Breast epithelium (tissue), 4 donors: ENCODE measurements at regions not wholly inside any gene's neighbourhood (a gene's known extent, or its start where the extent isn't known, plus 50 kb on each side); places are given as distances from the start of the nearest gene placed in this dataset.

Experiments used
- DNase-seq, 2 donors: peaks; one replicate each; pipeline ENCODE4 v3.0.0-alpha.2; 2019; ENCODE audit warnings: low spot score in 2 of 2
- H3K27ac ChIP-seq, 2 donors: fragments of 200-600 bp; sonication (generic) in 1 of 2; one replicate each; pipeline ENCODE4 v1.5.1; 2016 to 2019; ENCODE audit warnings: mild to moderate bottlenecking in 1 of 2
- H3K27me3 ChIP-seq, 2 donors: fragments of 200-600 bp; sonication (generic) in 1 of 2; one replicate each; pipeline versions ENCODE4 v1.5.1 to v1.6.0; 2017 to 2019; ENCODE audit warnings: control low read depth in 1 of 2, mild to moderate bottlenecking in 1 of 2
- H3K36me3 ChIP-seq: fragments of 200-600 bp; one replicate; pipeline ENCODE4 v1.5.1; 2019
- H3K4me1 ChIP-seq, 2 donors: fragments of 200-600 bp; sonication (generic); one replicate each; pipeline ENCODE4 v1.5.1; 2016 to 2019; ENCODE audit warnings: control low read depth in 1 of 2
- H3K4me3 ChIP-seq, 3 donors: fragments of 200-600 bp; sonication (generic); 1 replicate in 2 of 3; 2 replicates in 1 of 3; pipeline ENCODE4 v1.5.1; 2016 to 2019; ENCODE audit warnings: mild to moderate bottlenecking in 3 of 3, moderate library complexity in 2 of 3
- H3K9me3 ChIP-seq, 2 donors: fragments of 200-600 bp; sonication (generic) in 1 of 2; one replicate each; pipeline ENCODE4 v1.5.1; 2016 to 2019; ENCODE audit warnings: control low read depth in 1 of 2
- POLR2A ChIP-seq: fragments of 450-650 bp; IDR thresholded peaks from one replicate; pipeline ENCODE4 v1.6.1; 2016; ENCODE audit warnings: antibody characterized with exemption, mild to moderate bottlenecking, moderate library complexity
- POLR2AphosphoS5 ChIP-seq, 3 donors: sonication (generic); formaldehyde crosslinking; IDR thresholded peaks; one replicate each; pipeline ENCODE4 v1.6.1; 2017; ENCODE audit warnings: antibody characterized with exemption in 3 of 3
- intact Hi-C: fragments of 100-400 bp; cut with DNase I; formaldehyde crosslinking; loops from one replicate; pipeline ENCODE4 v1.15.1; 2023; ENCODE audit warnings: low total_unique reads
- TF ChIP-seq, protein P1 (sequence below), 3 donors: fragments of 450-650 bp; IDR thresholded peaks; one replicate each; pipeline ENCODE4 v1.5.1; 2016 to 2017; ENCODE audit warnings: antibody characterized with exemption in 3 of 3, mild to moderate bottlenecking in 3 of 3, moderate library complexity in 3 of 3

DNA sequence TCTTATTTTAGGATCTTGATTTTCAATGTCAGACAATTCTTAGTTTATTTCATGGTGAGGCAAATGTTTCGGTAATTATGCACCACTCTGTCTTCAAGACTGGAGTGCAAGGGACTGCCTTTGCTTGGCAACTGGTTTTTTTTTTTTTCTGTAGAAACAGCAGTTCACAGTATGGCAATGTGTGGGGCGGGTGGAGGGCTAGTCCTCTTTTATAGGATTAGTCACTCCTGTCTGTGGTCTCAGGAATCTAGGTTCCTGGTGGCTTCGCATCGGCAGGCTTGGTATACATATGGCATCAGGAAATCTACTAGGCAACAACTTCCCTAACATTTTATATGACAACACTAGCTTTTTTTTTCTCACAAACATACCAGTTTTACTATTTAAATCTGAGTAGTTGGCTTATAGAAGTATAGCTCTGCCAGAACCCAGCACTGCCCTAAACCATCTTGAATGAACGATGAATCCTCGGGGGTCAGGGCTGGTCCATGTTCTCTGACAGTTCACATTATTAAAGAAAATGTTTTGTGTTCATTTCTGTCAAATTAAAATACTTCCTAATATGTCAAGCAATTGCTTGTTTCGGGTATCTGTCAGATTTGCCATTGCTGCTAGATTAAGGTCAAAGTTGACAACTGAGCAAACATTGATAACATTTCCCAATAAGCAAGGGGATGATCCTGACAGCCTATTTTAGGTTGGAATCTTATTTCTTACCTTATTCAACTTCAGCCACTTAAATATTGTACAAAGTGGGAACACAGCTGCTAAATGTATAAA lies 289.7 kb upstream of the VSTM2A start:
- Histone ChIP-seq H3K4me3 (no peak overlapping the region), H3K27ac (no peak overlapping the region), H3K36me3 (no peaks in the 10 kb centered on the region), H3K9me3 (no peaks in the 10 kb centered on the region), H3K4me1 (no peaks in the 10 kb centered on the region), H3K27me3 (no peaks in the 10 kb centered on the region)
- intact Hi-C loops, result no loop called here
- TF ChIP-seq POLR2A (no peak), POLR2AphosphoS5 (IDR thresholded peaks at IDR 0.05) (no peak)
- TF ChIP-seq, protein P1, sequence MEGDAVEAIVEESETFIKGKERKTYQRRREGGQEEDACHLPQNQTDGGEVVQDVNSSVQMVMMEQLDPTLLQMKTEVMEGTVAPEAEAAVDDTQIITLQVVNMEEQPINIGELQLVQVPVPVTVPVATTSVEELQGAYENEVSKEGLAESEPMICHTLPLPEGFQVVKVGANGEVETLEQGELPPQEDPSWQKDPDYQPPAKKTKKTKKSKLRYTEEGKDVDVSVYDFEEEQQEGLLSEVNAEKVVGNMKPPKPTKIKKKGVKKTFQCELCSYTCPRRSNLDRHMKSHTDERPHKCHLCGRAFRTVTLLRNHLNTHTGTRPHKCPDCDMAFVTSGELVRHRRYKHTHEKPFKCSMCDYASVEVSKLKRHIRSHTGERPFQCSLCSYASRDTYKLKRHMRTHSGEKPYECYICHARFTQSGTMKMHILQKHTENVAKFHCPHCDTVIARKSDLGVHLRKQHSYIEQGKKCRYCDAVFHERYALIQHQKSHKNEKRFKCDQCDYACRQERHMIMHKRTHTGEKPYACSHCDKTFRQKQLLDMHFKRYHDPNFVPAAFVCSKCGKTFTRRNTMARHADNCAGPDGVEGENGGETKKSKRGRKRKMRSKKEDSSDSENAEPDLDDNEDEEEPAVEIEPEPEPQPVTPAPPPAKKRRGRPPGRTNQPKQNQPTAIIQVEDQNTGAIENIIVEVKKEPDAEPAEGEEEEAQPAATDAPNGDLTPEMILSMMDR (IDR thresholded peaks at IDR 0.05), result no peak
- DNase-seq, result no peak

DNA sequence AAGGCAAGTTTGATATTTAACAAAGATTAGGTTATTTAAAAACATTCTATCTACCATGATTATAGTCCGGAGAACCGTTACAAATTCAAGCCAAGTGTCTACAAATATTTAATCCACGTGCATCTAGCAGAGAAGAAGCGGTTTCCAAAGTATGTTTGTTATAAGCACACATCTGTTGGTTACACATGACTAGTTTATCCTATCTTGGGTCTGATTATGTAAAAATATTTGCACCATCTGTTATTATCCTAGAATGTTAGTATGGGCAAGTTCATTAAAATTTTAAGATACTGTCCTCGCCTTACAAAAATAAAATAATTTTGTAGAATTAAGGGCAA lies 289.2 kb upstream of the VSTM2A start:
- TF ChIP-seq POLR2A, result no peak
- no peak for TF ChIP-seq POLR2AphosphoS5 (IDR thresholded peaks at IDR 0.05)
- TF ChIP-seq, protein P1 (IDR thresholded peaks at IDR 0.05), result no peak
- no peak overlapping the region for H3K4me3 ChIP-seq
- no peak for DNase-seq
- H3K27me3 ChIP-seq, result no peaks in the 10 kb centered on the region
- H3K27ac ChIP-seq, result no peak overlapping the region
- no peaks in the 10 kb centered on the region for H3K36me3 ChIP-seq
- intact Hi-C loops, result no loop called here
- no peaks in the 10 kb centered on the region for H3K4me1 ChIP-seq
- no peaks in the 10 kb centered on the region for H3K9me3 ChIP-seq

DNA sequence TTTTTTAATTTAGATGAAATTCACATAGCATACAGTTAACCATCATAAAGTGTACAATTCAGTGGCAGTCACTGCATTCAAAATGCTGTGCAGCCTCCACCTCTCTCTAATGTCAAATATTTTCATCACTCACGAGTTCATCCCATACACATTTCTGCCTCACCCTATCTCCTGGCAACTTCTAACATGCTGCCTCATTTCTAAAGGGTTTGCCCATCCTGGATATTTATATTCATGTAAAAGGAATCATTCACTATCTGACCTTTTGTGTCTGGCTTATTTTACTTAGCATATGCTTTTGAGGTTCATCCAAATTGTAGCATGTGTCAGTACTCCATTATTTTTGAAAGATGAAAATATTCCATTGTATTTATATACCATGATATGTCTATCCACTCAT lies 286.9 kb upstream of the VSTM2A start:
- H3K4me3 ChIP-seq, result no peak overlapping the region
- no peaks in the 10 kb centered on the region for H3K27me3 ChIP-seq
- no peak overlapping the region for H3K27ac ChIP-seq

DNA sequence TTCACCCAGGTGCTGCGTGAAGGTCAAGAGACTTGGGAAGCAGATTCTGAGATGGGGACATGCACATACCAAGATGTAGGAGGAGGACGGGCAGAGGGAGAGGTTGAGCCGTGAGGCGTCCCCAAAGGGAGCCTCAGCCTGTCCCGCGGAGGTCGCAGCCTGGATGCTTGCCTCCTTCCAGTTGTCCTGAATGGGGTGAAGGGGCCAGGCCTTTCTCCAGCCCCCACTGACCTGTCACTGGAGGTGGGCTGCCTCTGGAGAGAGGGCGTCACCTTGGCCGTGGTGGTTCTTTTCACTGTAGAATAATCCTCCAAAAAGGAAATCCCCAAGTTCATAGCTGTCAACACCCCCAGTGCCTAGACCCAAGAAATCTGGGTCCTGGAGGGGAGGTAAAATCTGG lies 283.0 kb upstream of the VSTM2A start:
- no peaks in the 10 kb centered on the region for H3K27me3 ChIP-seq
- TF ChIP-seq POLR2AphosphoS5 (IDR thresholded peaks at IDR 0.05) (no peak), POLR2A (no peak)
- TF ChIP-seq, protein P1 (IDR thresholded peaks at IDR 0.05), result no peak
- no peak for DNase-seq
- H3K4me3 ChIP-seq, result no peak overlapping the region
- no peaks in the 10 kb centered on the region for H3K9me3 ChIP-seq
- intact Hi-C loops, result no loop called here
- H3K27ac ChIP-seq, result no peak overlapping the region
- no peaks in the 10 kb centered on the region for H3K36me3 ChIP-seq
- no peaks in the 10 kb centered on the region for H3K4me1 ChIP-seq

More for the DNA sequence above, 286.9 kb upstream of the VSTM2A start:
- no peaks in the 10 kb centered on the region for H3K4me1 ChIP-seq
- no peak for DNase-seq
- TF ChIP-seq POLR2AphosphoS5 (IDR thresholded peaks at IDR 0.05), result no peak
- no peak for TF ChIP-seq POLR2A
- TF ChIP-seq, protein P1 (IDR thresholded peaks at IDR 0.05), result no peak
- intact Hi-C loops, result no loop called here
- no peaks in the 10 kb centered on the region for H3K9me3 ChIP-seq
- H3K36me3 ChIP-seq, result no peaks in the 10 kb centered on the region

DNA sequence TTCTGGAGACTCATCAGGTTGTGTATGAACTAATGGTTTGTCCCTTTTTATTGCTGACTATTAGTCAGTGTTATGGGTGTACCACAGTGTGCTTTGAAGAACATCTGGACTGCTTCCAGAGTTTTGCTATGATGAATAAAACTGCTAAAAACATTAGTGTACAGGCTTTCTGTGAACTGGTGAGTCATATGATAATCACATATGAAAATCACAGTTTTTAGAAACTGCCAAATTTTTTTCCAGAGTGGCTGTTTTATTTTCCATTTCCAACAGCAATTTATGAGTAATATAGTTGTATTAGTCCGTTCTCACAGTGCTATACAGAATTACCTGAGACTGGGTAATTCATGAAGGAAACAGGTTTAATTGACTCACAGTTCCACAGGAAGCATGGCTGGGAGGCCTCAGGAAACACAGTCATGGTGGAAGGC lies 281.2 kb upstream of the VSTM2A start:
- no peak overlapping the region for H3K27ac ChIP-seq
- H3K4me3 ChIP-seq, result no peak overlapping the region
- DNase-seq, result no peak
- intact Hi-C loops, result no loop called here
- H3K4me1 ChIP-seq, result no peaks in the 10 kb centered on the region
- H3K9me3 ChIP-seq, result no peaks in the 10 kb centered on the region
- no peaks in the 10 kb centered on the region for H3K27me3 ChIP-seq
- no peaks in the 10 kb centered on the region for H3K36me3 ChIP-seq
- no peak for TF ChIP-seq POLR2AphosphoS5 (IDR thresholded peaks at IDR 0.05)
- TF ChIP-seq, protein P1 (IDR thresholded peaks at IDR 0.05), result no peak
- TF ChIP-seq POLR2A, result no peak
